ENCODE measurements at regions not wholly inside any gene's neighbourhood (a gene's known extent, or its start where the extent isn't known, plus 50 kb on each side); places are given as distances from the start of the nearest gene placed in this dataset.
"Not testable (repeated sequence)": the region's sequence is repeated elsewhere in the genome, so short reads cannot be mapped to it uniquely, and the experiment has no call there.

GRCh38 chr7:149569726-149570422 lies 72.3 kb upstream of the ZNF746 start:
- Histone ChIP-seq H3K4me1 (ENCODE audit: control insufficient read depth, low read depth, low read length) (no peaks in the 10 kb centered on the region), H3K9ac (ENCODE audit: low read length) (no peak overlapping the region), H3K27ac (ENCODE audit: low read length) (no peak overlapping the region), H3K9me3 (ENCODE audit: control insufficient read depth, low read depth, low read length) (peaks cover 3% of the 10 kb centered on the region), H3K27me3 (ENCODE audit: control insufficient read depth, insufficient read depth, low read length) (no peaks in the 10 kb centered on the region), H3K36me3 (ENCODE audit: control insufficient read depth, low read depth, low read length) (no peaks in the 10 kb centered on the region), H3K4me3 (ENCODE audit: low read length) (no peak overlapping the region)

DNA sequence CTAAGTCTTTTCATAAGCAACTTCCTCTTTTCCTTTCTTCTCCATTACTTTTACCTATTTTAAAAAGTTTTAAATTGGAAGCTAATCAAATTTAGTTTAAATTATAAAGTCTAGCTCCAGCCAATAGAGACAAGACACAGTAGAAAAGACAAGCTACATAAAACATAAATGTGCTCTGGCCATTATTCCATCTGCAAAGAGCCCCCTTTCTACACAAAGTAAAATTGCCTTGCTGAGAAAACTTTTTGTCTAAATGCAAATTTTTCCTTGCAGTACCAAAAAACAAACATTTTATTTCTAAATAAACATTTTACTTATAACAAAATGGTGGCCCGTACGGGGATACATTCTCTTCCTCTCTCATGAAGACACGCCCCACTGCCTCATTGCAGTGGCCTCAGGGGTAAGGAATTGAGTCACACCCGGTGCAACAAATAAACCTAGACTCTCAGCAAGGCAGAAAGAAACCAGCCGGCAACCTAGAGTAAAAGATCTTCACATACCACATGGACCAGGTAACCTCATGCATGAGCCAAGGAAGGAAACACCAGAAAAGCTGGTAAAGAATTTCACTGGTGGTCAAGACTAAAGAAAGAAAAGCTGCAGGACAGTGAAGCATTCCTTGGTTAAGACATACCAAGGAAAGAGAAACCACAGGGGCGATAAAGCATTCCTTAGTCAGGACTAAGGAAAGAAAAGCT lies 71.6 kb upstream of the ZNF746 start:
- Histone ChIP-seq H3K36me3 (ENCODE audit: control insufficient read depth, low read depth, low read length) (no peaks in the 10 kb centered on the region), H3K4me3 (ENCODE audit: low read length) (no peak overlapping the region), H3K27ac (ENCODE audit: low read length) (no peak overlapping the region), H3K9me3 (ENCODE audit: control insufficient read depth, low read depth, low read length) (peaks cover 3% of the 10 kb centered on the region), H3K4me1 (ENCODE audit: control insufficient read depth, low read depth, low read length) (no peaks in the 10 kb centered on the region), H3K27me3 (ENCODE audit: control insufficient read depth, insufficient read depth, low read length) (no peaks in the 10 kb centered on the region), H3K9ac (ENCODE audit: low read length) (no peak overlapping the region)

- Histone ChIP-seq H3K27me3 (ENCODE audit: control insufficient read depth, insufficient read depth, low read length) (no peaks in the 10 kb centered on the region), H3K4me3 (ENCODE audit: low read length) (no peak overlapping the region), H3K9ac (ENCODE audit: low read length) (no peak overlapping the region), H3K9me3 (ENCODE audit: control insufficient read depth, low read depth, low read length) (peaks cover 3% of the 10 kb centered on the region), H3K27ac (ENCODE audit: low read length) (no peak overlapping the region), H3K4me1 (ENCODE audit: control insufficient read depth, low read depth, low read length) (no peaks in the 10 kb centered on the region), H3K36me3 (ENCODE audit: control insufficient read depth, low read depth, low read length) (no peaks in the 10 kb centered on the region)
These were observed 70.6 kb upstream of the ZNF746 start for GRCh38 chr7:149568218-149568617.

DNA sequence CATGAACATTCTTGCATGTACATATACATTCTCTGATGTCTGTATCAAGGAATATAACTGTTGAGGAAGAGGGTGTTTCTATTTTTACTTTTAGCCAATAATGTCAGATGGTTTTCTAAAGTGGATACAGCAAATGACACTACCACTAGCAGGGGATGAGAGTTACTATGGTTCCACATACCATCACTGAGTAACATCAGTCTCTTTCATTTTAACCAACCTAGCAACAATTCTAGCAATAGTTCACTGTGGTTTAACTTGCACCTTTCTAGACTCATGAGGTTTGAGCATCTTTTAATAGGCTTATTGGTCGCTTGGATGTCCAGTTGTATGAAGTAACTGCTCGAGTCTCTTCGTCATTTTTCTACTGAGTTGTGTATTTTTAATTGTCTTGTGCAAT lies 68.5 kb upstream of the ZNF746 start:
- Histone ChIP-seq H3K27me3 (ENCODE audit: control insufficient read depth, insufficient read depth, low read length) (no peaks in the 10 kb centered on the region), H3K9me3 (ENCODE audit: control insufficient read depth, low read depth, low read length) (peaks cover 3% of the 10 kb centered on the region), H3K9ac (ENCODE audit: low read length) (no peak overlapping the region), H3K4me1 (ENCODE audit: control insufficient read depth, low read depth, low read length) (no peaks in the 10 kb centered on the region), H3K27ac (ENCODE audit: low read length) (no peak overlapping the region), H3K4me3 (ENCODE audit: low read length) (no peak overlapping the region), H3K36me3 (ENCODE audit: control insufficient read depth, low read depth, low read length) (no peaks in the 10 kb centered on the region)

DNA sequence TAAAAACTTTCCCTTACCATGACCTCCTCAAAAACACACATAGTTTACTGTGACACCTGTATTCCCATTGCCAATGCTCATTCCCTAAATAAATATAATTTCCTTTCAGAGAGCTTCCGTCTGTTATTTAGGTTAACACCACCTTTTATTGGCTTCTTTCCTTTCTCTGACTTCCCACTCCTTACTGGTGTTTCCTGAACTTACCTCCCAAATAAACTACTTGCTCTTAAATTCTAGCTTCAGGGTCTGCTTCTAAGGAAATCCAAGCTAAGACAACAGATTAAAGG lies 67.4 kb upstream of the ZNF746 start:
- Histone ChIP-seq H3K27me3 (ENCODE audit: control insufficient read depth, insufficient read depth, low read length) (no peaks in the 10 kb centered on the region), H3K36me3 (ENCODE audit: control insufficient read depth, low read depth, low read length) (no peaks in the 10 kb centered on the region), H3K4me1 (ENCODE audit: control insufficient read depth, low read depth, low read length) (no peaks in the 10 kb centered on the region), H3K9me3 (ENCODE audit: control insufficient read depth, low read depth, low read length) (peaks cover 3% of the 10 kb centered on the region), H3K9ac (ENCODE audit: low read length) (no peak overlapping the region), H3K27ac (ENCODE audit: low read length) (no peak overlapping the region), H3K4me3 (ENCODE audit: low read length) (no peak overlapping the region)

DNA sequence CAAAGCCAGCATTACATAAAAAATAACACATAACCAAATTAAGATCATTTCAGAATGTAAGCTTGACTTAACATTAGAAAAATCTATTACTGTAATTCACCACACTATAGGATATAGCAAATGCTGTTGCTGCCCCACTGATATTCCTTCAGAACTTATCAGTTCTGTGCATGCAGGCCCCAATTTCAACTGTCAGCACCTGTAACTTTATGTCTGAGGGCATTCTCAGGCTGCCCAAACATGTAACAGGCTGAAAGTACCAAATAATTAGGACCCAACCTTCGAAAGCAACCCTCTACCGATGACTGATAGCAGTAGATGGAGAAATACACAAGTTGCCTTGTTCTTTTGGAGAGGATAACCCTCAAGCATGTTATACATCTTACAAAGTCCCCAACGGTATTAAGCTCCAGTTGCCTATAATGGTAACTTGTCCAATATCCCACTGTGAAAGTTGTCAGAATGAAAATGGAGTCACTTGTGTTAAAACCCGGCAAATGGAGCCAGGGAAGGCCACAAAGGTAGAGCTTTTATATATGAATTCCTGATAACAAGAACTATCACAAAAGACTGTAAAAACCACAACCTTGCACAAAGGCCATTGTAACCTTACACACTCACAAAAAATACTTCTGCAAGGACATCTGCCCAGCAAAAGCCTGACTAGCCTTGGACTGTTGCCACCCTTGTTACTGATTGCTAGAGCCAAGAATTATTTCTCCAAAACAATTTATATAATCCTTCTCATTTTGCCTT lies 66.9 kb upstream of the ZNF746 start:
- Histone ChIP-seq H3K9me3 (ENCODE audit: control insufficient read depth, low read depth, low read length) (peaks cover 3% of the 10 kb centered on the region), H3K36me3 (ENCODE audit: control insufficient read depth, low read depth, low read length) (no peaks in the 10 kb centered on the region), H3K4me1 (ENCODE audit: control insufficient read depth, low read depth, low read length) (no peaks in the 10 kb centered on the region), H3K9ac (ENCODE audit: low read length) (no peak overlapping the region), H3K4me3 (ENCODE audit: low read length) (no peak overlapping the region), H3K27me3 (ENCODE audit: control insufficient read depth, insufficient read depth, low read length) (no peaks in the 10 kb centered on the region), H3K27ac (ENCODE audit: low read length) (no peak overlapping the region)

DNA sequence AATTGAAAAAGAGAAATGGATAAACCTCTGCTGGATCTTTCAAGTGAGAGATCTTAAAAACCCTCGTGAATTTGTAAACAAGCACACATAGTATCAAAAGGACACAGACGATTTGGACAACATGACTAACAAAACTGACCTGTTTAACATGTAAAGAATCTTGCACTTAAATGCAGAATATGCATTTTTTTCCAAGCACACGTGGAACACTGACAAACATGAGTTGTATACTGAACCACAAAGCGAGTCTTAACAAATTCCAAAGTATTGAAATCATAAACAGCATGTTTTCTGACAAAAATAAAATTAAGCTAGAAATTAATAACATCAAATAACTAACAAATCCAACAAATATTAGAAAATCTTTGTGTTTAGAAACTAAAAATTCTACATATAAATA lies 65.0 kb upstream of the ZNF746 start:
- Histone ChIP-seq H3K4me1 (ENCODE audit: control insufficient read depth, low read depth, low read length) (no peaks in the 10 kb centered on the region), H3K4me3 (ENCODE audit: low read length) (no peak overlapping the region), H3K27ac (ENCODE audit: low read length) (no peak overlapping the region), H3K9me3 (ENCODE audit: control insufficient read depth, low read depth, low read length) (no peaks in the 10 kb centered on the region), H3K27me3 (ENCODE audit: control insufficient read depth, insufficient read depth, low read length) (no peaks in the 10 kb centered on the region), H3K9ac (ENCODE audit: low read length) (no peak overlapping the region), H3K36me3 (ENCODE audit: control insufficient read depth, low read depth, low read length) (peaks cover 7% of the 10 kb centered on the region)

DNA sequence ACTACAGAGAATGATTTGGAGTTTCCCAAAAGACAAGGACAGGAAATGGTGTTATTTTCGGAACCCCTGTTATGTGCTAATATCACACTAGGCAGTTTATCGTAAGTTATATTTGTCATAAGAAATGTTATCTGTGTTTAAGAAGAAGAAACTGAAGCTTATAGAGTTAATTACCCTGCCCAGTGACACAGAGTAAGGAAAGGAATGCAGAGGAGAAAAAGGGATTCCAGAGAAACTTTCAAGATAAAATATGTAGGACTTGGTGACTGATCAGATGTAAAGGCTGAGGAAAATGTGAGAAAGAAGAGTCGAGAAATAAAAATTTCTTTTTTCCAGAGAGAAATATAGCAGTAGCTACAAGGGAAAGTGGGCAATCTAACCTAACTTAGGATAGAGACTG lies 63.5 kb upstream of the ZNF746 start:
- Histone ChIP-seq H3K4me1 (ENCODE audit: control insufficient read depth, low read depth, low read length) (no peaks in the 10 kb centered on the region), H3K4me3 (ENCODE audit: low read length) (no peak overlapping the region), H3K36me3 (ENCODE audit: control insufficient read depth, low read depth, low read length) (peaks cover 7% of the 10 kb centered on the region), H3K27ac (ENCODE audit: low read length) (no peak overlapping the region), H3K27me3 (ENCODE audit: control insufficient read depth, insufficient read depth, low read length) (no peaks in the 10 kb centered on the region), H3K9ac (ENCODE audit: low read length) (no peak overlapping the region), H3K9me3 (ENCODE audit: control insufficient read depth, low read depth, low read length) (no peaks in the 10 kb centered on the region)

- H3K36me3 ChIP-seq (ENCODE audit: control insufficient read depth, low read depth, low read length): peaks cover 7% of the 10 kb centered on the region
- no peaks in the 10 kb centered on the region for H3K9me3 ChIP-seq (ENCODE audit: control insufficient read depth, low read depth, low read length)
- H3K27ac ChIP-seq (ENCODE audit: low read length): no peak overlapping the region
These were observed 62.1 kb upstream of the ZNF746 start for GRCh38 chr7:149559711-149560110.

DNA sequence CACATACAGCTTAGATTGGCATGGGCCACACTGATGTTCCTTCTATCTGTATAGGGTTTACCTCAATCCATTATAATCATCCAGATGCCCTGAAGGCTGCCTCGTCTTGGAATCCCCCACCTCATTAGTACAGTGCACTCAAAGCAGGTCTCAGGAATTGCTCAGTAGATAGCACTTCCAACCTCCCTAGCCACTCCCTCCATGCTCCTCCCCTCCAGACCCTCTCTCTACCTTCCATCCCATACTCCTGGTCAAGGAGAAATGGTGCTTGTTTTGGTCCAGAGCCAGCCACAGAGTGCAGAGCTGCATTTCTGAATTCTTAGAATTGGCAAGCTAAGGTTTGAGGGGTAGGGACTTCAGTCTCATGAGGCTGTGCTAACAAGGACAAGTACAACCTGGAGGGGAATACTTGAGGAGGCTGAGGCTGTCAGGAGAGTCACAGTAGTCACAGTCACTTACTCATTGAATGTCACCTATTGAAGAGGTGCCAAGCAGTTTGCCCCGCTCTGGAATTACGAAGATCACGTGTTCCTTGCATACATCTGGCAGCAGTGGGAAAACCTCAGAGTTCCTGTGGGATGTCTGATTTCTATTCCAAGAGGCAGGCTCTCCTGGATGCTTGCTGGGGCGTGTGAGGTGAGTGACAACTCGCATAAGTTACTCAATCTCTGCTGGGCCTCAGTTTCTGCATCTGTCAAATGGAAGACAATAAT lies 60.7 kb upstream of the ZNF746 start:
- H3K4me1 ChIP-seq (ENCODE audit: control insufficient read depth, low read depth, low read length): no peaks in the 10 kb centered on the region
- no peak overlapping the region for H3K27ac ChIP-seq (ENCODE audit: low read length)
- H3K27me3 ChIP-seq (ENCODE audit: control insufficient read depth, insufficient read depth, low read length): no peaks in the 10 kb centered on the region
- H3K9me3 ChIP-seq (ENCODE audit: control insufficient read depth, low read depth, low read length): no peaks in the 10 kb centered on the region
- H3K4me3 ChIP-seq (ENCODE audit: low read length): no peak overlapping the region
- no peak overlapping the region for H3K9ac ChIP-seq (ENCODE audit: low read length)
- peaks cover 7% of the 10 kb centered on the region for H3K36me3 ChIP-seq (ENCODE audit: control insufficient read depth, low read depth, low read length)

More at GRCh38 chr7:149559711-149560110, 62.1 kb upstream of the ZNF746 start:
- Histone ChIP-seq H3K4me3 (ENCODE audit: low read length) (no peak overlapping the region), H3K9ac (ENCODE audit: low read length) (no peak overlapping the region), H3K27me3 (ENCODE audit: control insufficient read depth, insufficient read depth, low read length) (no peaks in the 10 kb centered on the region), H3K4me1 (ENCODE audit: control insufficient read depth, low read depth, low read length) (no peaks in the 10 kb centered on the region)

DNA sequence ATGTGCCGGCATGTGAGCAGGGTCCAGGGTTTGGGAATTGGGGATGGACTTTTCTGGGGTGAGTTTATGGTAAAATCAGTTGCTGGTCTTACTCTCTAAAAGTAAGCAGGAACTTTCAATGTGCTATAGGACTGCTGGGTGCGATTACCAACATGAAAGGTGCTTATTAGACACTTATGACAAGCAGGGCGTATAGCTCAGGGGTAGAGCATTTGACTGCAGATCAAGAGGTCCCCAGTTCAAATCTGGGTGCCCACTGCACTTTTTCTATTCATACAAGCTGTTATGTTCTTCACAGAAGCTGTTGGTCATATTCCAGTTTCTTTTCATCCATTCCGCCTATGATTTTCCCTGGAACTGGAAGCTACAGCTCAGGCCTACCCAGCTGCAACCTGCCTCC lies 58.9 kb upstream of the ZNF746 start:
- not testable (repeated sequence) for H3K9ac ChIP-seq (ENCODE audit: low read length); H3K4me1 ChIP-seq (ENCODE audit: control insufficient read depth, low read depth, low read length)
- peaks cover 19% of the 10 kb centered on the region for H3K36me3 ChIP-seq (ENCODE audit: control insufficient read depth, low read depth, low read length)

More for the DNA sequence above, 58.9 kb upstream of the ZNF746 start:
- H3K27me3 ChIP-seq (ENCODE audit: control insufficient read depth, insufficient read depth, low read length); H3K4me3 ChIP-seq (ENCODE audit: low read length); H3K27ac ChIP-seq (ENCODE audit: low read length); H3K9me3 ChIP-seq (ENCODE audit: control insufficient read depth, low read depth, low read length): not testable (repeated sequence)
